Thoracic aorta (tissue), 2 donors: ENCODE measurements at regions not wholly inside any gene's neighbourhood (a gene's known extent, or its start where the extent isn't known, plus 50 kb on each side); places are given as distances from the start of the nearest gene placed in this dataset.

Experiments
- ATAC-seq: fragments of 150-250 bp; one replicate; pipeline ENCODE4 v1.8.0; 2017; ENCODE audit warnings: low read depth; ENCODE audit not compliant: insufficient number of reproducible peaks, low FRiP score
- DNase-seq: peaks from one replicate; pipeline ENCODE4 v3.0.0-alpha.2; 2020; ENCODE audit warnings: low spot score
- H3K27ac ChIP-seq, 2 donors: fragments of 200-600 bp; sonication (generic); 1 replicate in 1 of 2; 2 replicates in 1 of 2; pipeline ENCODE4 v1.5.1; 2016; ENCODE audit warnings: mild to moderate bottlenecking in 2 of 2, moderate library complexity in 2 of 2
- H3K27me3 ChIP-seq: fragments of 200-600 bp; sonication (generic); replicated peaks from 2 replicates; pipeline ENCODE4 v1.6.0; 2016; ENCODE audit warnings: mild to moderate bottlenecking; ENCODE audit not compliant: insufficient read depth
- H3K36me3 ChIP-seq: fragments of 200-600 bp; sonication (generic); one replicate; pipeline ENCODE4 v1.5.1; 2016
- H3K4me1 ChIP-seq, 2 donors: fragments of 200-600 bp; sonication (generic); 1 replicate in 1 of 2; 2 replicates in 1 of 2; pipeline versions ENCODE4 v1.5.1 to v1.6.0; 2016; ENCODE audit warnings: low read depth in 2 of 2, mild to moderate bottlenecking in 1 of 2; ENCODE audit not compliant: control insufficient read depth in 1 of 2
- H3K4me3 ChIP-seq: fragments of 200-600 bp; sonication (generic); 2 replicates; pipeline ENCODE4 v1.5.1; 2016; ENCODE audit warnings: mild to moderate bottlenecking
- H3K9me3 ChIP-seq: fragments of 200-600 bp; sonication (generic); 2 replicates; pipeline ENCODE4 v1.5.1; 2016
- CTCF ChIP-seq: fragments of 200-600 bp; sonication (generic); IDR thresholded peaks from one replicate; pipeline ENCODE4 v1.5.1; 2019; ENCODE audit warnings: antibody characterized with exemption

GRCh38 chr18:42292654-42293053 is 337.6 kb downstream of the PIK3C3 start:
- ATAC-seq (no peak), DNase-seq (no peak)
- no peaks in the 10 kb centered on the region for H3K36me3 ChIP-seq
- H3K27me3 ChIP-seq: no peaks in the 10 kb centered on the region
- no peak for TF ChIP-seq CTCF
- H3K27ac ChIP-seq: no peak overlapping the region
- no peaks in the 10 kb centered on the region for H3K4me1 ChIP-seq
- H3K9me3 ChIP-seq: no peaks in the 10 kb centered on the region
- H3K4me3 ChIP-seq: no peak overlapping the region

DNA sequence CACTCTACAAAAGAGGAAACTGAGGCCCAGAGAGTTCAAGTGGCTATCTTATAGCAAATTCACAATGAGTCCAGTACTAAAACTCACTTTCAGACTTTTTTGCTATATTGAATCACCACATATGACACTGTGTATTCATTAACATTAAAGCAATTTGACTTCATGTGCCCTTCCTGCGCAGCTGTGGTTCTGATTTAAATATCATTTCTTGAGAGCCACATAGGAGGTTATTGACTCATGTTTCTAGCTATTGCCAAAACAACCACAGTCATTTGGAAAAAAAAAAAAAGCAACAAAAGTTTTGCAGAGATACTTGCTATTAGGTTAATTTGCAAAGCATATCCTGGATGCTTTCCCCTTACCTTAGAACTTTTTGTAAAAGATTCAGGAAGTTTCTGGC is 341.2 kb downstream of the PIK3C3 start:
- no peaks in the 10 kb centered on the region for H3K4me1 ChIP-seq
- no peaks in the 10 kb centered on the region for H3K9me3 ChIP-seq
- no peak overlapping the region for H3K4me3 ChIP-seq
- DNase-seq (no peak), ATAC-seq (no peak)
- TF ChIP-seq CTCF: no peak
- H3K36me3 ChIP-seq: no peaks in the 10 kb centered on the region
- no peaks in the 10 kb centered on the region for H3K27me3 ChIP-seq
- no peak overlapping the region for H3K27ac ChIP-seq

DNA sequence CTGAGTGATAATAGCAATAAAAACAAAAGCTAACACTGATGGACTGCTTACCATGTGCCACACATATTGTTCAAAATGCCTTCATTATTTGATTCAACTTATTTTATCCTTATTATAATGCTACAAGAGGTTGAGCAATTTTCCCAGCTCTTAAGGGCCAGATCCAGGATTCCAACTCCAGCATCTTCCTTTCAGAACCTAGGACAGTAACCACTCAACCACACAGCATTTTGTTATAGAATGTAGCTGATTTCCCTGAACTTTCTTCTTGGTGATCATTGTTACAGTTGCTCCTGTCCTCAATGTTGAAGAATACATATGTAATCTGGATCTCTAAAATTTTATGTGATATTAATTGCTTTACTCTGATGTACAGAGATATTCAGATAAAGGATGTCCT is 341.7 kb downstream of the PIK3C3 start:
- TF ChIP-seq CTCF: no peak
- Histone ChIP-seq H3K27me3 (no peaks in the 10 kb centered on the region), H3K9me3 (no peaks in the 10 kb centered on the region), H3K36me3 (no peaks in the 10 kb centered on the region), H3K4me3 (no peak overlapping the region), H3K4me1 (no peaks in the 10 kb centered on the region), H3K27ac (no peak overlapping the region)
- DNase-seq: no peak
- ATAC-seq: no peak

DNA sequence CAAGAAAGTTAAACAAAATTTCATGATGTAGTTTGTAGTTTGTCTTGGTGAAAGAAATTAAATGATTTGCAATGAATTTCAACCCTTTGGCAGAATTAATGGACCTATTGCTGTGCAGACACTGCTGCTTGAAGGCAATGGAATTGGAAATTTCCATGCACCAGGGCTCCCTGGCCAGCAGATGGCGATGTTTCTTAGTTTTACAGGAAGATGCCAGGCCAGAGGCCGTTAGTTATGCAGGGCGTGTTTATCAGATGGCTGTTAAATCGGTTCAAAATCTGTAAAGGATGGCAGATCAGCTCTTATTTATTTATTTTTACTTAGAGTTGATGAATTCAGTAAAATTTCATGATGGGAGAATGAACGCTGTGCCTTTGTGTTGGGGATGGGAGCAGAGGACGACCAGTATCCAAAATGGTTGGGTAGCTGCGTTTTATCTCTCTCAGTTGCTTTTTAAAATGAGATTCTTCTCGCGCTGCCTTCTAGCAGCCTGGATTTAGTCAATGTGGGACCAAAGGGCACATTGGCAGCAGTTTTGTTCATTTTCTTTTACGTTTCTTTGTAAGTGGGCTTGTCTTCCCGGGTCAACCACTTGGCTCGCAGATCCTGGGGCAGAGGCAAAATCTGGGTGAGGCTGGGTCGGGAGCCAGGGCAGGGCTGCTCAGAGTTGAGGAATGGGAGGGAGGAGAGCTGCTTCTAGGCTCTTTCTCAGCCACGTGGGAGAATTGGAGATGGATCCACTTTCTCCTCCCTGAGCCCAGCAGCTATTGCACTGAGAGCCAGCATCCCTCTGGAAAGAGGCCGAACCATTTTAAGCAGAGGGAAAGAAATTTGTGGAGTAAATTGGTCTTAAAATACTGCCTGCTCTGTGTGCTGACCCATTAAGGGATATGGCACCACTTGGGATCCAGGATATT is 344.0 kb downstream of the PIK3C3 start:
- TF ChIP-seq CTCF: peak; percentile 82
- Histone ChIP-seq H3K4me1 (no peaks in the 10 kb centered on the region), H3K27me3 (no peaks in the 10 kb centered on the region), H3K27ac (no peak overlapping the region), H3K4me3 (peak overlapping the region; percentile 42), H3K36me3 (no peaks in the 10 kb centered on the region), H3K9me3 (no peaks in the 10 kb centered on the region)
- DNase-seq (peak; percentile 17), ATAC-seq (no peak)

DNA sequence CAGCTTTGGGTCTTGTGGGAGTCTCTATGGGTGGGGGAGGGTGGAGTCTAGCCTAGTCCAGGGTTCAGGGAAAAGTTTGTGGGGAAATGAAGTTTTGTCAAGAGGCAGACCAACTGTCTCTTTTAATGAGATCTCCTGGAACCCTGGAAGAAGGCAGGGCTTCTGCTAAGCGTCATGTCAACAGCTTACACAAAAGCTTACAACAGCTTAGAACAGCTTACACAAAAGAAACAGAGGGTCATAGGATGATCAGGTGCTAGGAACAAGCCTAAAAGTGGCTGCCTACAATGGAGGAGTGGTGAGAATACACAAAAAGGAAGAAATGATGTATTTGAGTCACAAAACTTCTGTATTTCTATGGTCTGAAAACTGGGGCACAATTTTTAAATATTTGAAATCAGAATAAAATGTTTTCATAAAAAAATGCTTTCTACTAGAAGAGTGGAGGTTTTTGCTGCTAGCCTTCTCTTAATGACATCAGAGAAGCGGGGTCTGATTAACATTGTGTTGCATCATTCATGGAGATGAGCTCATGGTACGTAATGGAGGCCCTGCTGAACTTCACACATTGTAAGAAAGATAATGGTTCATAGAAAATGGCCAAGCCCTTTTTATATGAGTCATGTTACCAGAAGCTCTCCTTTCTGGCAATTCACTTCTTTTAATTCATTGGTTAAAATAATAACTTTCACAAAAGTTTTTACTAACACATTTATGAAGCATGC is 351.0 kb downstream of the PIK3C3 start:
- H3K27ac ChIP-seq: no peak overlapping the region
- no peak for TF ChIP-seq CTCF
- no peaks in the 10 kb centered on the region for H3K36me3 ChIP-seq
- no peaks in the 10 kb centered on the region for H3K9me3 ChIP-seq
- H3K27me3 ChIP-seq: no peaks in the 10 kb centered on the region
- H3K4me3 ChIP-seq: no peak overlapping the region
- DNase-seq (no peak), ATAC-seq (no peak)
- no peaks in the 10 kb centered on the region for H3K4me1 ChIP-seq
